SJCRH30 (cell line): ENCODE measurements at regions not wholly inside any gene's neighbourhood (a gene's known extent, or its start where the extent isn't known, plus 50 kb on each side); places are given as distances from the start of the nearest gene placed in this dataset.

Source experiments
- DNase-seq, 2 experiments: peaks; one replicate each; pipeline ENCODE4 v3.0.0-alpha.2; 2015 to 2020
- H3K27ac ChIP-seq: fragments of 250-450 bp; sonication (Bioruptor Pico); 2 replicates; pipeline ENCODE4 v1.5.1; 2020; ENCODE audit warnings: mild to moderate bottlenecking, moderate library complexity
- H3K27me3 ChIP-seq: fragments of 250-450 bp; sonication (Bioruptor Pico); 2 replicates; pipeline ENCODE4 v1.5.1; 2020; ENCODE audit warnings: mild to moderate bottlenecking, moderate library complexity
- H3K36me3 ChIP-seq: fragments of 250-450 bp; sonication (Bioruptor Pico); 2 replicates; pipeline ENCODE4 v1.5.1; 2020; ENCODE audit warnings: mild to moderate bottlenecking, moderate library complexity
- H3K4me1 ChIP-seq: fragments of 250-450 bp; sonication (Bioruptor Pico); 2 replicates; pipeline ENCODE4 v1.5.1; 2020; ENCODE audit warnings: mild to moderate bottlenecking, moderate library complexity
- H3K4me3 ChIP-seq: fragments of 250-450 bp; sonication (Bioruptor Pico); 2 replicates; pipeline ENCODE4 v1.5.1; 2020; ENCODE audit warnings: mild to moderate bottlenecking, moderate library complexity
- H3K9me3 ChIP-seq: fragments of 250-450 bp; sonication (Bioruptor Pico); replicated peaks from 2 replicates; pipeline ENCODE4 v1.5.1; 2020; ENCODE audit warnings: mild to moderate bottlenecking, moderate library complexity

DNA sequence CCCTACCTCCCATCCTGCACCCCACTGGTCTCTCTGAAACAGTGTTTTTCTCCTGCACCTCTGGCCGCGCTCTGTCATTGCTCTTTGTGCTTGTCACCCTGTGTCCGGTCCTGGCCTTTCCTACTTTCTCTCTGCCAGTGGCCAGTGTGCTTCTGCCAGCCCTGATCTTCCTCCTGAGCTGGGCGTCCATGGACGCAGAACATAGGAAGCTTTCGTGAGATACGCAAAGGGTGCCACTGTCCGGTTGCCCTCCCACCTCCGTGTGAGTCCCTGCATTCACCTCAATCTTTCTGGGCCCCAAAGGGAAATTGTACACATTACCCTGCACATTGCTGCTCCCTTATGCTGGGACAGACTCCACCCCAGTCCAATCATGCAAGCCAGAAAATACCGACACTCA lies 105.7 kb upstream of the SOX1 start:
- Histone ChIP-seq H3K36me3 (no peaks in the 10 kb centered on the region), H3K4me1 (no peaks in the 10 kb centered on the region), H3K27ac (no peak overlapping the region), H3K4me3 (no peak overlapping the region), H3K9me3 (no peaks in the 10 kb centered on the region), H3K27me3 (no peaks in the 10 kb centered on the region)
- DNase-seq = no peak

DNA sequence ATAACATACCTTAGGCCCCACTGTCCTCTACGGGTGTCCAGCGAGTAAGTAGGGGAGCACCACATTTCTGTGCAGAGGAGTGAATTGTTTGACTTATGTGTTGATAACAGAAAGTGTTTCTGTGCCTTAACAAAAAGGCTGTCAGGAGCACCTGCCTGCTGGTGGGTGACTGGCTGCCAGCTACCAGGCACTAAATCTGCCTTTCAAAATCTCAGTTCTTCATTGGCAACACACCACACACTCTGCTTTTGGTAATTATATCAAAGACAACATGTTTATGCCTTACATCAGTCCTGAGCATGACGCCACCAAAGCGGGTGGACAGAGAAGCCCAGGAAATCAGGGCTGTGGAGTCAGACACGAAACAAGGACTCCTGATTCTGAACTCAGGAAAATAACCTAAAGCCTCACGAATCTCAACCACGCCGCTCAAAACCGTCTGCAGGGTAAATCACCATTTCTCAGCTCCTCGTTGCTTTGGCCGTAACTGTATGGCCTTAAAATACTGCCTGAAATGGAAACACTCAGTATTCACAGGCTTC lies 105.2 kb upstream of the SOX1 start:
- no peak for DNase-seq
- Histone ChIP-seq H3K4me1 (no peaks in the 10 kb centered on the region), H3K4me3 (no peak overlapping the region), H3K9me3 (no peaks in the 10 kb centered on the region), H3K27me3 (no peaks in the 10 kb centered on the region), H3K27ac (no peak overlapping the region), H3K36me3 (no peaks in the 10 kb centered on the region)

DNA sequence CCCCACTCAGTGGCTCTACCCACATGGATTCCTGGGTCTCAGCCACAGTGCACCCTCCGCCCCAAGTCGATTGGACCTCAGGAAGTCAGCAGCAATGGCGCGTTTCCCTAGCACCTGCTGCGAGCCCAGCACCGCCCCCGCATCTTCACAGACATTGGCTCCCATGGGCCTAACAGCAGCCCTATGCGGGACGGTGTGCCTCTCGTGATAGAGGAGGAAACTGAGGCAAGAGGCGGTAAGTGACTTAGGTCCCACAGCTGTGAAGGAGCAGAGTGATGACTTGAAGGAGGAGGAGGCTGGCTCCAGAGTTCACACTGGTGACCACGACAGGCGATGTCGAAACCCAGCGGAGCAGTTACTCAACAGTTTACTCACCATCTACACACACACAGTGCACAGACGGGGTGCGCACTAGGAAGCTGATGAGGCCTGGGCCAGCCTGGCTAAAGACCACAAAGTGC lies 104.5 kb upstream of the SOX1 start:
- no peak overlapping the region for H3K27ac ChIP-seq
- DNase-seq = no peak
- H3K27me3 ChIP-seq = 0 out of 2 replicates have a peak, but pooled peaks cover 2% of the 10 kb centered on the region
- no peaks in the 10 kb centered on the region for H3K4me1 ChIP-seq
- H3K9me3 ChIP-seq = no peaks in the 10 kb centered on the region
- H3K36me3 ChIP-seq = no peaks in the 10 kb centered on the region
- no peak overlapping the region for H3K4me3 ChIP-seq

DNA sequence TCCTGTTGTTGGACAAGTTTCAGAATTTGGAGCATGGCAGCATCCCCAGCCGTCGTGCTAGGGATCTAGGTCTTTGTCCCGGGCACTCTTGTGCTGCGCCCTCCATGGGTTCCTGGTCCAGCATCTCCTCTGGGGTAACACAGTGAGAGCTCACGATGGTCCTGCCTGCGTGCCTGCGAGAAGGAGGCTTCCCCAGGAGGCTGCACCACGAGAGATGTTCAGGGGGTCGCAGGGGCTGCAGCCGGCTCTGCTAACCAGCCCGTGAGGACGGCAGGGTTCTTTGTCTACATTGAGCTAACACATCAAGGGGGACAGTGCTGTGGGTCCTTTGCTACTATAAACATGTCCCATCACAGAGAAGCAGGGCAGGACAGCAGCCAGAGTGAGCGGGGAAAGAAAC lies 103.9 kb upstream of the SOX1 start:
- DNase-seq = no peak
- Histone ChIP-seq H3K36me3 (no peaks in the 10 kb centered on the region), H3K27ac (no peak overlapping the region), H3K27me3 (peaks cover 5% of the 10 kb centered on the region; the same call in 1 of the 2 replicates), H3K4me1 (no peaks in the 10 kb centered on the region), H3K4me3 (no peak overlapping the region), H3K9me3 (no peaks in the 10 kb centered on the region)

DNA sequence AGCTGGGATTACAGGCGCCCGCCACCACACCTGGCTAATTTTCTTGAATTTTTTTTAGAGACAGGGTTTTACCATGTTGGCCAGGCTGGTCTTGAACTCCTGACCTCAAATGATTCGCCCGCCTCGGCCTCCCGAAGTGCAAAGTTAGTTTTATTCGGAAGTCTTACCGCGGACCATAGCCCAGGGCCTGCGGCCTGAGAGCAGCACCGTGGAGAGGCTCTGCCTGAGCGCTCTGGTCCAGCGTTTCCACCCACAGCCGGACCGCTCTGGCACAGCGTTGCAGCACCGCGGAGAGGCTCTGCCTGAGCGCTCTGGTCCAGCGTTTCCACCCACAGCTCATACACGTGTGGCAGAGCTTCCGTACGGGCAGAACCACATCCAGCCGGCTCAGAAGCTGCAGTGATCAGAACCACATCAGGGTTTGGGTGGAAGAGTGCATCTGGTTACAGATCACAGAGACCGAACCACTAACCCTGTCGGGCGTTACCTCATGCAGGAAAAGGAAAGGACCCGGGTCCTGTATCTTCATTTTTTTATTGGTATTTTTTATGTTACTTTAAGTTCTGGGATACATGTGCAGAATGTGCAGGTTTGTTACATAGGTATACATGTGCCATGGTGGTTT lies 102.4 kb upstream of the SOX1 start:
- Histone ChIP-seq H3K9me3 (no peaks in the 10 kb centered on the region), H3K27me3 (peaks cover 5% of the 10 kb centered on the region; the same call in 1 of the 2 replicates), H3K36me3 (no peaks in the 10 kb centered on the region), H3K4me1 (no peaks in the 10 kb centered on the region), H3K4me3 (no peak overlapping the region), H3K27ac (no peak overlapping the region)
- no peak for DNase-seq

DNA sequence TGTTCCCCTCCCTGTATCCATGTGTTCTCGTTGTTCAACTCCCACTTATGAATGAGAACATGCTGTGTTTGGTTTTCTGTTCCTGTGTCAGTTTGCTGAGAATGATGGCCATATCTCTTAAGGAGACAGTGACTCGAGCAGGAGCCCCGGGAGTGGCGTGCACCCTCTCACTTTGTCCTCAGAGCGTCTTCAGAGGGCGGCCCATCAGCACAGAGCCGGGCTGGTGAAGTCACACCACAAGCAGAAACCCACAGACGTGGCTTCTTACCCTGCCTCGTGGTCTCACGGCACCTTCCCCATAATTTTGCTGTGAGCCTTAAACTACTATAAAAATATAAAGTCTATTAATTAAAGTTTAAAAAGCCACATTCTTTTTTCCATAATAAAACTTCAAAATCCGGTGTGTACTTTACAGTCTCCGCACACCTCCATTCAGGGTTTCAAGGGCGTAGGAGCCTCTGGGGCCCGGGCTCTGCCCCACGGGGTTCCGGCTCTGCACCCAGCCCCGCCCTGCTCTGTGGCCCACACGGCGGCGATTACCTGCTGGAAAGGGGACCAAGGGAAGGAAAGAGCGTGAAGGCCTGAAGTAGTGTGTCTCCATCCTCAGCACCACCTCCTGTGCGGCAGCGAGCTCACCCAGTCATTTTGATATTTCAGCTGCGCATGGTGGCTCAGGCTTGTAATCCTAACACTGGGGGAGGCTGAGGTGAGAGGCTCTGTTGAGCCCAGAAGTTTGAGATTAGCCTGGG lies 101.3 kb upstream of the SOX1 start:
- H3K4me1 ChIP-seq = no peaks in the 10 kb centered on the region
- H3K4me3 ChIP-seq = no peak overlapping the region
- H3K27ac ChIP-seq = no peak overlapping the region
- no peaks in the 10 kb centered on the region for H3K36me3 ChIP-seq
- peaks cover 5% of the 10 kb centered on the region; the same call in 1 of the 2 replicates for H3K27me3 ChIP-seq
- DNase-seq = no peak
- no peaks in the 10 kb centered on the region for H3K9me3 ChIP-seq

DNA sequence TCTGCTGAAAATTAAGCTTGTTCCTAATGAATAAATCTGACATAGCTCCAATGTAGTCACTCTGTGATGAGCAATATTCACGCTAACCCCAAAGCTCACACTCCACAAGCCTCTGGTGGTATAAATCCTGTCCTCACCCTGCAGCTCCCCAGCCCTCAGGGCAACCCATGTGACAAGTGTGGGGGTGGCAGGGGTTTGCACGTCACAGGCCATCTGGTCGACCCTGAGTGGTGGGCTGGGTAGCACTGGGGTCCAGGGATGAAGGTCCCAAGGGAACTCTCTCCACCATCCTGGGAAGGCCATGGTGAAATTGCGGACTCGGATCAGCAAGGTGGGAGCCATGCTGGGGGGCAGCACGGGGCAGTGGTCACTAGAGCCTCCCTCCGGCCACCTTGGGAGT lies 100.0 kb upstream of the SOX1 start:
- DNase-seq = no peak
- no peaks in the 10 kb centered on the region for H3K36me3 ChIP-seq
- H3K4me1 ChIP-seq = no peaks in the 10 kb centered on the region
- no peak overlapping the region for H3K4me3 ChIP-seq
- peaks cover 5% of the 10 kb centered on the region; the same call in 1 of the 2 replicates for H3K27me3 ChIP-seq
- no peaks in the 10 kb centered on the region for H3K9me3 ChIP-seq
- H3K27ac ChIP-seq = no peak overlapping the region

DNA sequence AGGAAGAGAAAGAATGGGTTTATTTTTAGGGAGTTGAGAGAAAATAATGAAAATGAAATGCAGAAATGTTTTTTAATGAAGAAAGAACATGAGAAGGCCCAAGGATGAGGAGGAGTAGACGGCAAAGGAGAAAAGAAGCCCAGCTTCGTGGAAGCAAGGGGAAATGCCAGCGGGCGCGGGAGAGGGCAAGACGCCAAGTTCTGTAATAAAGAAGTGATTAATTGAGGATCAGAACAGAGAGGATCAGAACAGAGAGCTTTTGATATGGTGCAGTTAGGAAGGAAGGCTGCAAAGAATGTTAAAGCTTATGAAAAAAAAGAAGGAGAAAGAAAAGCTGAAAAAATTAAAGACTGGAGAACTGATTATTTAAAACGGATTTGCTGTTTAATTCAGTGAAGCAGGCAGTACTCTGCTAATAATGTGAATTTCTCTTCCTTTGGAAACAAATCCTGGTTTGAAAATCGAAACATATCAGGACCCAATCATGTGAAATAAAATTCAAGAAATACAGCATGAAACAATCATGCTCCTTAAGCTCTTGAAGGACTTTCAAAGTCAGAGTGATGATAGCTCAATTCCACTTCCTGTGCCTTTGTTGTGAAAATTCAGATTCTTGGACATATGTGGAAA lies 99.3 kb upstream of the SOX1 start:
- H3K4me3 ChIP-seq = no peak overlapping the region
- H3K4me1 ChIP-seq = no peaks in the 10 kb centered on the region
- H3K27ac ChIP-seq = no peak overlapping the region
- H3K36me3 ChIP-seq = no peaks in the 10 kb centered on the region
- H3K9me3 ChIP-seq = no peaks in the 10 kb centered on the region
- no peak for DNase-seq
- H3K27me3 ChIP-seq = peaks cover 5% of the 10 kb centered on the region; the same call in 1 of the 2 replicates

DNA sequence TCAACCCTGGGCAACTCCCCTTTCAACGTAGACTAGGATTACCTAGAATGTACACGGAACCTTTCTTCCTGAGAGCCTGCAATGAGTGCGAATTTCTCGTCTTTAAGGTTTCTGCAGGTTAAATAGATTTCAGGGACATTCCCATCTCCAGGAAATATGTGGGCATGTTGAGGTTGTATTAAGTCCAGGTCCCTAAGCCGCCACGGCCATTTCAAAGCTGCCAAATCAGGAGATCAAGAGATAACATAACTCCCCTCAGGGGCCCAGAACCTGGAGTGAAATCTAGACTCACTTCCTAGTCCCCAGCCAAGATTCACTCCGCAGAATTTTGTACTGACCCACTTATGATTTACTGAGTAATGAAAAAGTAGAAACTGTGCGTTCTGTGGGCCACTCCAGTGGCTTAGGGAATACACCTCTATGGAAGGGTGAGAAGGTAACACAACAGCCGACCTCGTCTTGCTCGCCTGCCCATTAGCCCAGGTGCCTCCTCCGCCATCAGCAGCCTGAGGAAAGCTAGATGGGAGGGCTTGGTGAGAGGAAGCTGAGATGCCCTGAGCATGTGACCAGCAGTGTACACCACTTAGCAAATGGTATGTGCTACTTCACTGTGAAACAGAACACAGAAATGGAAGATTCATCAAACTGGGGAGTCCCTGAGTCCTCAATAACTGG lies 98.5 kb upstream of the SOX1 start:
- Histone ChIP-seq H3K4me3 (no peak overlapping the region), H3K27me3 (peaks cover 5% of the 10 kb centered on the region; the same call in 1 of the 2 replicates)

DNA sequence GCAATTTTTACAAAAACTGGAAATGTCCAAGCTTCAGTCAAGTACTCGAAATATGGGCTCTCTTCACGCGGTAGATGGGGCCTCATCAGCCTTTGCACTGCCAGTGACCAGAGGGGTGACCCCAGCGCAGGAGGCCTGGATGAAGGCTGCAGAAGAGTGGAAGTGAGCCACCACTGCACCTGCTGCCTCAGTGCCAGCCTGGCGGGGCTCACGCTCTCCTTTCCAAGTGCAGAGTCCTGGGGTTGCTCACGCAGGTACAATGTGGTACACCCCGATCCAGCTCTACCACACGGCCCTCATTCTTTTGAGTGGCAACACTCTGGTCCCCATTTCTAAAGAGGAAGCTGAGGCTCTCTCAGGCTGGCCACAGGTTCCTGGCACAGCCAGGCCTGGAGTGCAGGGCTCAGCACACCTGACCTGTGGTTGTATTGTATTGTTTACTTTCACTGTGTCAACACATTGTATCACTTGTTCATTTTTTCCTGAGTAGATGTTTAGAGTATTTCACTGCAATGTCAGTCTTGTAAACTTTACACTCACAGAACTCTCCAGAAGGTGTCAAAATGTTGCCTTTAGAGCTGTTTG lies 97.3 kb upstream of the SOX1 start:
- Histone ChIP-seq H3K4me3 (no peak overlapping the region), H3K27ac (no peak overlapping the region), H3K27me3 (peaks cover 5% of the 10 kb centered on the region; the same call in 1 of the 2 replicates), H3K36me3 (no peaks in the 10 kb centered on the region), H3K9me3 (no peaks in the 10 kb centered on the region; the same call in 1 of the 2 replicates), H3K4me1 (no peaks in the 10 kb centered on the region)
- DNase-seq = no peak

More for the DNA sequence above, 98.5 kb upstream of the SOX1 start:
- Histone ChIP-seq H3K27ac (no peak overlapping the region), H3K9me3 (no peaks in the 10 kb centered on the region), H3K36me3 (no peaks in the 10 kb centered on the region), H3K4me1 (no peaks in the 10 kb centered on the region)
- no peak for DNase-seq

DNA sequence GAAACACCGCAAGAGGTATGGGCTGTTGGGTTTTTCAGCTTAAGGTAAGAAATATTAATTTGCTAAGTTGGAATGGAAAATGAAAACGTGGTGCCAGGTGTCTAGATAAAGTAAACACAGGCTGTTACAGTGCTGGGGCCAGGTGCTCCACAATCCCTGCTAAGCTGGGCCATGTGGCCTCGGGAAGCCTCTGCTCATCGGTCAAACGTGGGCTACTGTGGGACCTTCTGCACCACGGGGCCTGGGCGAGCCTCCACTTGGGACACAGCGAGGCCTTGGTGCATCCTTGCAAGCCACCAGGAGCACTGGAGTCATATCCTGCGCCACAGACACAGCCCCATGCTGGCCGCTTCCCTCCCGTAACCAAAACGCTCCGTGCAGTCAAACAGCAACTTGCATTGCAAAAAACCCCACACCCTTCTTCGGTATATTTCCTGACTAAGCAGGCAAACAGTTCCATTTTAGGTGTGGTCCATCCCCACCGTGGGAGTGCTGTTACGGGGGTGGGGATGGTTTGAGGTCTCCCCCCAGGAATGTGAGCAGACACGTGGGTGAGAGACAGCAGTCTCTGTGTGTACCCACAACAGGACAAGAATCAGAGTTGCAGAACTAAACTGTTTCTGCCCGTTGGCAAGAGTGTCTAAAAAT lies 96.3 kb upstream of the SOX1 start:
- no peaks in the 10 kb centered on the region; the same call in 1 of the 2 replicates for H3K9me3 ChIP-seq
- no peak overlapping the region for H3K27ac ChIP-seq
- H3K4me1 ChIP-seq = no peaks in the 10 kb centered on the region
- DNase-seq = no peak
- no peaks in the 10 kb centered on the region for H3K36me3 ChIP-seq
- peaks cover 5% of the 10 kb centered on the region; the same call in 1 of the 2 replicates for H3K27me3 ChIP-seq
- no peak overlapping the region for H3K4me3 ChIP-seq

DNA sequence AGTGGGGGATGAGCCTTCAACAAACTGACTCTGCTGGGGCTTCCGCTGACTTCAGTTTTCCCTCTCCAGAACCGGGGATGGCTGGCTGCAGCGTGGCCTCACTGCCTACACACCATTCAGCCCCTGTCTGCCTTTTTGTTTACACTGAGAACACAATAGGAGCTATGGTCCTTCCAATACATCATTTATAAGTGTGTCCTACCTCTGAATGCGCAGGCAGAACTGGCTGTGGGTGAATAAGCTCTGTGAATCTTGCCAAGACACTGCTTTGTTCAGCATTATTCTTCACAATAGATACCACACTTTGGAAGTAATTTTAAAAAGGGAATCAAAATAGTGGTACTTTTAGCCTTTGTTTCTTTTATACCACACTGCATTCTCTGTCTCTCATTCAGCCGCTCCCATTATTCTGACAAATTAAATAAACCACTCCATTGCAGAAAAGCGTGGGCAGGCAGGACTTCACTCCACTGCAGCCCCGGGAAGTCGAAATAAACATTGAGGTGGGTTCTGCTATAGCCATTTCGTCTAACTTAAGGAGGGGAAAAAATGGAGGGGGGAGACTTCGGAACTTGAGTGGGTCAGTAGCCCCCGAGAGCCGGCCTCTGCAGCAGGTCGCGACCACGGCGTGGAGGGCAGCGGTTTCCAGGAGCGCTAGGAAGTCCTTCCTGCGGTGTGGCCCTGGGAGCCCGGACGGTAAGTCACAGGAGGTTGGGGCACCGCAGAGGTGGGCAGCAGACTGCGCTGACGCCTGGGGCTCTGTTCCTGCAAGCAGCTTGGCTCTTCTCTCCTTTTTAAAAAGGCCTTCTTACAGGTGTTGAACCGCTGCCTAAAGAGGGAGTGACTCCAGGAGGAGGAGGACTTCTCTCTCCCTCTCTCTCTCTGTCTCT lies 94.8 kb upstream of the SOX1 start:
- DNase-seq = no peak
- Histone ChIP-seq H3K4me1 (no peaks in the 10 kb centered on the region), H3K9me3 (no peaks in the 10 kb centered on the region; the same call in 1 of the 2 replicates), H3K36me3 (no peaks in the 10 kb centered on the region), H3K4me3 (no peak overlapping the region), H3K27ac (no peak overlapping the region), H3K27me3 (peaks cover 5% of the 10 kb centered on the region; the same call in 1 of the 2 replicates)

DNA sequence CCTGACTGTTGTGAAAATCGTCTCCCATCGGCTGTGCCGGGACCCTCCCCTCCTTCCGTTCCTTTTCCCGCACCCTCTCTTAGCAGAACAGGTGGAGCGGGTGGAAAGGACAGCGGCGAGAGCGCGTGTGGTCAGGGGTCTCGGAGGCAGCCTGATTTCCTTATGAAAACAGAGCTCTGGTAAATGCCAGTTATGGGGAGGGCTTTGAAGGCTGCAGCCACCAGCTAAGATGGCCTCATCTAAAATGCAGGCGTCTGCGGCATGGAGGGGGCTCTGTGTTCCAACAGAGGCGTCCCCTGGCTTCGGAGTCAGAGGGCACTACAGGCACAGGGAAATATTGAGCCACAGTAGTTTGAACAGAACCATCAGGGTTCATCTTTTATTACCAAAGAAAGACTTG lies 93.8 kb upstream of the SOX1 start:
- Histone ChIP-seq H3K9me3 (no peaks in the 10 kb centered on the region; the same call in 1 of the 2 replicates), H3K36me3 (no peaks in the 10 kb centered on the region), H3K27ac (no peak overlapping the region), H3K27me3 (no peaks in the 10 kb centered on the region), H3K4me3 (no peak overlapping the region), H3K4me1 (no peaks in the 10 kb centered on the region)
- DNase-seq = no peak
